IPS-18a (cell line): ENCODE measurements at regions not wholly inside any gene's neighbourhood (a gene's known extent, or its start where the extent isn't known, plus 50 kb on each side); places are given as distances from the start of the nearest gene placed in this dataset.

Experiments
- H3K27ac ChIP-seq: one replicate; pipeline ENCODE4 v1.5.1; 2013; ENCODE audit warnings: low read length
- H3K27me3 ChIP-seq: one replicate; pipeline ENCODE4 v1.6.1; 2013; ENCODE audit warnings: mild to moderate bottlenecking, low read length; ENCODE audit not compliant: control insufficient read depth, insufficient read depth
- H3K36me3 ChIP-seq: one replicate; pipeline ENCODE4 v1.6.1; 2013; ENCODE audit warnings: low read depth, low read length; ENCODE audit not compliant: control insufficient read depth
- H3K4me1 ChIP-seq: one replicate; pipeline ENCODE4 v1.6.1; 2013; ENCODE audit warnings: low read depth, low read length; ENCODE audit not compliant: control insufficient read depth
- H3K4me3 ChIP-seq: one replicate; pipeline ENCODE4 v1.5.1; 2013; ENCODE audit warnings: low read length
- H3K9ac ChIP-seq: one replicate; pipeline ENCODE4 v1.6.1; 2013; ENCODE audit warnings: mild to moderate bottlenecking, low read length, moderate library complexity
- H3K9me3 ChIP-seq: one replicate; pipeline ENCODE4 v1.6.1; 2013; ENCODE audit warnings: low read depth, low read length; ENCODE audit not compliant: control insufficient read depth

- Histone ChIP-seq H3K4me1 (no peaks in the 10 kb centered on the region), H3K27me3 (no peaks in the 10 kb centered on the region), H3K27ac (no peak overlapping the region), H3K36me3 (no peaks in the 10 kb centered on the region), H3K9me3 (no peaks in the 10 kb centered on the region), H3K4me3 (no peak overlapping the region), H3K9ac (no peak overlapping the region)
These were observed 85.4 kb upstream of the CPEB4 start for GRCh38 chr5:173802670-173803165.

GRCh38 chr5:173804579-173804978 is 83.6 kb upstream of the CPEB4 start:
- no peak overlapping the region for H3K27ac ChIP-seq
- H3K9ac ChIP-seq = no peak overlapping the region

GRCh38 chr5:173806270-173807035 is 81.7 kb upstream of the CPEB4 start:
- Histone ChIP-seq H3K27ac (no peak overlapping the region), H3K4me1 (no peaks in the 10 kb centered on the region), H3K9me3 (no peaks in the 10 kb centered on the region), H3K27me3 (no peaks in the 10 kb centered on the region), H3K9ac (no peak overlapping the region), H3K36me3 (no peaks in the 10 kb centered on the region), H3K4me3 (no peak overlapping the region)

More at GRCh38 chr5:173804579-173804978, 83.6 kb upstream of the CPEB4 start:
- Histone ChIP-seq H3K4me3 (no peak overlapping the region), H3K4me1 (no peaks in the 10 kb centered on the region), H3K36me3 (no peaks in the 10 kb centered on the region), H3K27me3 (no peaks in the 10 kb centered on the region), H3K9me3 (no peaks in the 10 kb centered on the region)

GRCh38 chr5:173807181-173807655 is 80.9 kb upstream of the CPEB4 start:
- Histone ChIP-seq H3K36me3 (no peaks in the 10 kb centered on the region), H3K27ac (no peak overlapping the region), H3K9me3 (no peaks in the 10 kb centered on the region), H3K9ac (no peak overlapping the region), H3K27me3 (no peaks in the 10 kb centered on the region), H3K4me1 (no peaks in the 10 kb centered on the region), H3K4me3 (no peak overlapping the region)

GRCh38 chr5:173808079-173808808 is 79.9 kb upstream of the CPEB4 start:
- Histone ChIP-seq H3K27ac (no peak overlapping the region), H3K4me1 (no peaks in the 10 kb centered on the region), H3K9ac (no peak overlapping the region), H3K27me3 (no peaks in the 10 kb centered on the region), H3K36me3 (no peaks in the 10 kb centered on the region), H3K9me3 (no peaks in the 10 kb centered on the region), H3K4me3 (no peak overlapping the region)

GRCh38 chr5:173809014-173809413 is 79.1 kb upstream of the CPEB4 start:
- Histone ChIP-seq H3K4me3 (no peak overlapping the region), H3K27me3 (no peaks in the 10 kb centered on the region), H3K4me1 (no peaks in the 10 kb centered on the region), H3K9me3 (no peaks in the 10 kb centered on the region), H3K9ac (no peak overlapping the region), H3K27ac (no peak overlapping the region), H3K36me3 (no peaks in the 10 kb centered on the region)

- Histone ChIP-seq H3K27ac (no peak overlapping the region), H3K4me1 (peaks cover 5% of the 10 kb centered on the region), H3K36me3 (no peaks in the 10 kb centered on the region), H3K9ac (no peak overlapping the region), H3K4me3 (no peak overlapping the region), H3K27me3 (no peaks in the 10 kb centered on the region), H3K9me3 (no peaks in the 10 kb centered on the region)
These were observed 75.2 kb upstream of the CPEB4 start for GRCh38 chr5:173812811-173813550.

- Histone ChIP-seq H3K27ac (no peak overlapping the region), H3K27me3 (no peaks in the 10 kb centered on the region), H3K4me3 (no peak overlapping the region), H3K36me3 (no peaks in the 10 kb centered on the region), H3K9me3 (no peaks in the 10 kb centered on the region), H3K4me1 (peaks cover 5% of the 10 kb centered on the region), H3K9ac (no peak overlapping the region)
These were observed 74.1 kb upstream of the CPEB4 start for GRCh38 chr5:173814053-173814452.

GRCh38 chr5:173815571-173815970 is 72.6 kb upstream of the CPEB4 start:
- H3K4me1 ChIP-seq = peaks cover 5% of the 10 kb centered on the region
- H3K4me3 ChIP-seq = no peak overlapping the region
- H3K9ac ChIP-seq = no peak overlapping the region
- no peak overlapping the region for H3K27ac ChIP-seq
- H3K9me3 ChIP-seq = no peaks in the 10 kb centered on the region
- no peaks in the 10 kb centered on the region for H3K27me3 ChIP-seq
- H3K36me3 ChIP-seq = no peaks in the 10 kb centered on the region

- Histone ChIP-seq H3K27me3 (no peaks in the 10 kb centered on the region), H3K9me3 (no peaks in the 10 kb centered on the region), H3K9ac (no peak overlapping the region), H3K4me1 (peaks cover 9% of the 10 kb centered on the region), H3K27ac (no peak overlapping the region), H3K4me3 (no peak overlapping the region), H3K36me3 (no peaks in the 10 kb centered on the region)
These were observed 71.4 kb upstream of the CPEB4 start for GRCh38 chr5:173816728-173817127.

GRCh38 chr5:173817561-173817960 is 70.6 kb upstream of the CPEB4 start:
- no peaks in the 10 kb centered on the region for H3K36me3 ChIP-seq
- H3K4me1 ChIP-seq = peaks cover 9% of the 10 kb centered on the region
- H3K27ac ChIP-seq = no peak overlapping the region
- H3K4me3 ChIP-seq = no peak overlapping the region
- H3K9me3 ChIP-seq = no peaks in the 10 kb centered on the region
- H3K9ac ChIP-seq = no peak overlapping the region
- no peaks in the 10 kb centered on the region for H3K27me3 ChIP-seq
